Liver (tissue), 8 donors: ENCODE measurements at regions not wholly inside any gene's neighbourhood (a gene's known extent, or its start where the extent isn't known, plus 50 kb on each side); places are given as distances from the start of the nearest gene placed in this dataset.
"Not testable (repeated sequence)": the region's sequence is repeated elsewhere in the genome, so short reads cannot be mapped to it uniquely, and the experiment has no call there.

Experiments used
- DNase-seq: peaks from one replicate; pipeline ENCODE4 v3.0.0-alpha.2; 2017; ENCODE audit warnings: low spot score
- H3K27ac ChIP-seq, 2 donors: one replicate each; pipeline ENCODE4 v1.7.0; 2013; ENCODE audit warnings: inconsistent platforms in 2 of 2, low read length in 2 of 2, control low read depth in 1 of 2, low read depth in 1 of 2, mild to moderate bottlenecking in 1 of 2
- H3K27me3 ChIP-seq, 4 donors: one replicate each; pipeline versions ENCODE4 v1.6.1 to v1.7.0; 2013; ENCODE audit warnings: low read length in 3 of 4, inconsistent platforms in 1 of 4, mild to moderate bottlenecking in 1 of 4, moderate library complexity in 1 of 4; ENCODE audit not compliant: control insufficient read depth in 4 of 4, insufficient read depth in 4 of 4
- H3K36me3 ChIP-seq, 4 donors: one replicate each; pipeline versions ENCODE4 v1.6.1 to v1.7.0; 2013; ENCODE audit warnings: low read length in 3 of 4, mild to moderate bottlenecking in 3 of 4, low read depth in 1 of 4, moderate library complexity in 1 of 4; ENCODE audit not compliant: control insufficient read depth in 4 of 4, insufficient read depth in 3 of 4
- H3K4me1 ChIP-seq, 4 donors: one replicate each; pipeline versions ENCODE4 v1.6.1 to v1.7.0; 2013; ENCODE audit warnings: low read length in 3 of 4, mild to moderate bottlenecking in 3 of 4, moderate library complexity in 1 of 4; ENCODE audit not compliant: control insufficient read depth in 4 of 4, insufficient read depth in 4 of 4
- H3K4me3 ChIP-seq, 3 donors: one replicate each; pipeline versions ENCODE4 v1.6.1 to v1.7.0; 2013; ENCODE audit warnings: low read length in 3 of 3, control low read depth in 1 of 3, low read depth in 1 of 3, mild to moderate bottlenecking in 1 of 3
- H3K9ac ChIP-seq, 2 donors: one replicate each; pipeline ENCODE4 v1.7.0; 2013; ENCODE audit warnings: low read length in 2 of 2, mild to moderate bottlenecking in 2 of 2, moderate library complexity in 2 of 2, control low read depth in 1 of 2, low read depth in 1 of 2
- H3K9me3 ChIP-seq, 4 donors: one replicate each; pipeline versions ENCODE4 v1.6.1 to v1.7.0; 2013; ENCODE audit warnings: low read length in 3 of 4; ENCODE audit not compliant: control insufficient read depth in 4 of 4
- ATF3 ChIP-seq: IDR thresholded peaks from 2 replicates; pipeline ENCODE4 v1.6.1; 2016; ENCODE audit warnings: antibody characterized with exemption
- CTCF ChIP-seq: fragments of 150-350 bp; IDR thresholded peaks from 2 replicates; pipeline ENCODE4 v1.5.1; 2017; ENCODE audit warnings: improper control_type of control experiment, low read depth, low read length; ENCODE audit not compliant: missing input control
- EGR1 ChIP-seq, 2 donors: IDR thresholded peaks; 2 replicates each; pipeline ENCODE4 v1.6.1; 2016 to 2018; ENCODE audit warnings: antibody characterized with exemption in 2 of 2, low read depth in 2 of 2
- FOXA1 ChIP-seq: IDR thresholded peaks from 2 replicates; pipeline ENCODE4 v1.6.1; 2016; ENCODE audit warnings: antibody characterized with exemption
- FOXA2 ChIP-seq: IDR thresholded peaks from 2 replicates; pipeline ENCODE4 v1.6.1; 2016; ENCODE audit warnings: antibody characterized with exemption
- GABPA ChIP-seq, 2 donors: IDR thresholded peaks in 1 of 2; conservative IDR thresholded peaks in 1 of 2; 2 replicates each; pipeline ENCODE4 v1.6.1; 2016; ENCODE audit warnings: antibody characterized with exemption in 2 of 2, mild to moderate bottlenecking in 1 of 2, moderate library complexity in 1 of 2
- HNF4A ChIP-seq, 2 donors: conservative IDR thresholded peaks; 2 replicates each; pipeline ENCODE4 v1.6.1; 2016; ENCODE audit warnings: antibody characterized with exemption in 2 of 2, mild to moderate bottlenecking in 2 of 2
- HNF4G ChIP-seq: IDR thresholded peaks from 2 replicates; pipeline ENCODE4 v1.6.1; 2016; ENCODE audit warnings: antibody characterized with exemption
- JUND ChIP-seq, 2 donors: IDR thresholded peaks; 2 replicates each; pipeline ENCODE4 v1.6.1; 2016; ENCODE audit warnings: antibody characterized with exemption in 2 of 2
- MAX ChIP-seq: IDR thresholded peaks from 2 replicates; pipeline ENCODE4 v1.6.1; 2016; ENCODE audit warnings: antibody characterized with exemption
- NR2F2 ChIP-seq: IDR thresholded peaks from 2 replicates; pipeline ENCODE4 v1.6.1; 2016; ENCODE audit warnings: antibody characterized with exemption
- RAD21 ChIP-seq, 2 donors: IDR thresholded peaks; 2 replicates each; pipeline ENCODE4 v1.6.1; 2016; ENCODE audit warnings: antibody characterized with exemption in 2 of 2, mild to moderate bottlenecking in 2 of 2
- REST ChIP-seq: IDR thresholded peaks from 2 replicates; pipeline ENCODE4 v1.6.1; 2016; ENCODE audit warnings: antibody characterized with exemption, mild to moderate bottlenecking
- RXRA ChIP-seq, 2 donors: IDR thresholded peaks; 2 replicates each; pipeline ENCODE4 v1.6.1; 2017 to 2018; ENCODE audit warnings: antibody characterized with exemption in 2 of 2, mild to moderate bottlenecking in 1 of 2
- SP1 ChIP-seq: IDR thresholded peaks from 2 replicates; pipeline ENCODE4 v1.6.1; 2018; ENCODE audit warnings: antibody characterized with exemption, mild to moderate bottlenecking
- TAF1 ChIP-seq: conservative IDR thresholded peaks from 2 replicates; pipeline ENCODE4 v1.6.1; 2016; ENCODE audit warnings: antibody characterized with exemption, mild to moderate bottlenecking
- YY1 ChIP-seq: IDR thresholded peaks from 2 replicates; pipeline ENCODE4 v1.6.1; 2016; ENCODE audit warnings: antibody characterized with exemption, mild to moderate bottlenecking
- ZBTB33 ChIP-seq: IDR thresholded peaks from 2 replicates; pipeline ENCODE4 v1.6.1; 2016; ENCODE audit warnings: antibody characterized with exemption
- WGBS: extraction: QIAGEN DNeasy Blood & Tissue Kit; methylation state at CpG from one replicate; pipeline ENCODE4 v1.1.7; 2013; 5-methylcytosine and 5-hydroxymethylcytosine counted together
- donor health status: healthy.
- donor health status: healthy.
- donor health status: healthy.
- donor health status: healthy.
- donor health status: healthy.

- no peak for DNase-seq
- TF ChIP-seq HNF4A (conservative IDR thresholded peaks at IDR 0.05) (no peak), RXRA (IDR thresholded peaks at IDR 0.05) (no peak), HNF4G (no peak)
Observed at GRCh38 chrX:40530509-40530908, 50.3 kb upstream of the ATP6AP2 start.

GRCh38 chrX:40527543-40527942 lies 53.2 kb upstream of the ATP6AP2 start:
- TF ChIP-seq HNF4G, result no peak

More at GRCh38 chrX:40530509-40530908, 50.3 kb upstream of the ATP6AP2 start:
- peaks cover 0 to 2% (median 0%) of the 10 kb centered on the region in 4 donors for H3K27me3 ChIP-seq
- no peak overlapping the region for H3K9ac ChIP-seq
- no peaks in the 10 kb centered on the region for H3K4me1 ChIP-seq
- no peaks in the 10 kb centered on the region for H3K9me3 ChIP-seq
- H3K27ac ChIP-seq, result no peak overlapping the region
- H3K36me3 ChIP-seq, result no peaks in the 10 kb centered on the region
- 62% methylated on average over 2 of the region's 2 CpGs for WGBS
- H3K4me3 ChIP-seq, result no peak overlapping the region

GRCh38 chrX:40526412-40526811 lies 54.4 kb upstream of the ATP6AP2 start:
- 94% methylated on average over 2 of the region's 2 CpGs for WGBS
- no peak for DNase-seq
- Histone ChIP-seq H3K9me3 (no peaks in the 10 kb centered on the region), H3K4me3 (no peak overlapping the region), H3K36me3 (no peaks in the 10 kb centered on the region), H3K27ac (no peak overlapping the region), H3K4me1 (peaks cover 0 to 15% (median 12%) of the 10 kb centered on the region in 4 donors), H3K9ac (no peak overlapping the region), H3K27me3 (peaks cover 0 to 2% (median 0%) of the 10 kb centered on the region in 4 donors)
- no peak for TF ChIP-seq RXRA (IDR thresholded peaks at IDR 0.05)
- TF ChIP-seq MAX, result no peak
- no peak for TF ChIP-seq HNF4G
- no peak for TF ChIP-seq FOXA1
- no peak for TF ChIP-seq NR2F2
- TF ChIP-seq HNF4A (conservative IDR thresholded peaks at IDR 0.05), result no peak
- no peak for TF ChIP-seq RAD21 (IDR thresholded peaks at IDR 0.05)
- TF ChIP-seq ATF3, result no peak
- TF ChIP-seq JUND (IDR thresholded peaks at IDR 0.05), result no peak
- TF ChIP-seq REST, result no peak
- no peak for TF ChIP-seq EGR1 (IDR thresholded peaks at IDR 0.05; ENCODE audit: low read depth in 2 of 2)
- TF ChIP-seq TAF1, result no peak
- TF ChIP-seq YY1, result no peak
- no peak for TF ChIP-seq GABPA (IDR thresholded peaks at IDR 0.05 in 1 of 2, conservative IDR thresholded peaks at IDR 0.05 in 1 of 2)
- no peak for TF ChIP-seq SP1
- no peak for TF ChIP-seq CTCF
- no peak for TF ChIP-seq FOXA2
- no peak for TF ChIP-seq ZBTB33

More at GRCh38 chrX:40527543-40527942, 53.2 kb upstream of the ATP6AP2 start:
- no peak overlapping the region for H3K4me3 ChIP-seq
- no peaks in the 10 kb centered on the region for H3K9me3 ChIP-seq
- H3K36me3 ChIP-seq, result no peaks in the 10 kb centered on the region
- no peak overlapping the region for H3K9ac ChIP-seq
- peaks cover 0 to 2% (median 0%) of the 10 kb centered on the region in 4 donors for H3K27me3 ChIP-seq
- no peak overlapping the region for H3K27ac ChIP-seq
- no peak for DNase-seq
- WGBS, result 94% methylated on average over 3 of the region's 3 CpGs
- H3K4me1 ChIP-seq, result peaks cover 0 to 6% (median 5%) of the 10 kb centered on the region in 4 donors

GRCh38 chrX:40525901-40526300 lies 54.9 kb upstream of the ATP6AP2 start:
- H3K4me1 ChIP-seq, result peaks cover 0 to 17% (median 13%) of the 10 kb centered on the region in 4 donors
- H3K4me3 ChIP-seq, DNase-seq, H3K9me3 ChIP-seq, H3K36me3 ChIP-seq, H3K27ac ChIP-seq, H3K27me3 ChIP-seq, H3K9ac ChIP-seq: not testable (repeated sequence)
- WGBS, result 78% methylated on average over 1 of the region's 1 CpG
